ENCODE measurements at regions not wholly inside any gene's neighbourhood (a gene's known extent, or its start where the extent isn't known, plus 50 kb on each side); places are given as distances from the start of the nearest gene placed in this dataset.

GRCh38 chr4:4641254-4641653 lies 99.4 kb upstream of the STX18 start:
- ATAC-seq (ENCODE audit: low read depth in 2 of 2) (no peak), DNase-seq (no peak)
- peaks cover 0 to 6% (median under 1%) of the 10 kb centered on the region in 7 donors for H3K9me3 Mint-ChIP-seq
- no peak overlapping the region for H3K4me3 Mint-ChIP-seq
- peaks cover 0 to 4% (median 4%) of the 10 kb centered on the region in 3 donors for H3K4me1 Mint-ChIP-seq
- no peaks in the 10 kb centered on the region for H3K27me3 Mint-ChIP-seq
- peaks cover 0 to 12% of the 10 kb centered on the region in 2 donors for H3K36me3 Mint-ChIP-seq
- no peak overlapping the region for H3K27ac Mint-ChIP-seq

GRCh38 chr4:4640692-4641091 lies 98.8 kb upstream of the STX18 start:
- H3K9me3 Mint-ChIP-seq: peaks cover 0 to 6% (median 1%) of the 10 kb centered on the region in 7 donors
- no peak for ATAC-seq (ENCODE audit: low read depth in 2 of 2)
- DNase-seq: no peak
- H3K27me3 Mint-ChIP-seq: no peaks in the 10 kb centered on the region
- H3K36me3 Mint-ChIP-seq: peaks cover 0 to 17% of the 10 kb centered on the region in 2 donors
- H3K27ac Mint-ChIP-seq: no peak overlapping the region
- peaks cover 0 to 4% (median 4%) of the 10 kb centered on the region in 3 donors for H3K4me1 Mint-ChIP-seq
- H3K4me3 Mint-ChIP-seq: no peak overlapping the region

- H3K4me3 Mint-ChIP-seq: no peak overlapping the region
- ATAC-seq (ENCODE audit: low read depth in 2 of 2): no peak
- H3K36me3 Mint-ChIP-seq: peaks cover 0 to 17% of the 10 kb centered on the region in 2 donors
- H3K9me3 Mint-ChIP-seq: peaks cover 0 to 6% (median 1%) of the 10 kb centered on the region in 7 donors
- no peak overlapping the region for H3K27ac Mint-ChIP-seq
- H3K27me3 Mint-ChIP-seq: no peaks in the 10 kb centered on the region
- H3K4me1 Mint-ChIP-seq: peaks cover 0 to 4% (median 4%) of the 10 kb centered on the region in 3 donors
- no peak for DNase-seq
Measured at GRCh38 chr4:4639370-4639769, 97.5 kb upstream of the STX18 start.

GRCh38 chr4:4637710-4638109 lies 95.9 kb upstream of the STX18 start:
- Mint-ChIP-seq H3K27ac (no peak overlapping the region), H3K9me3 (peaks cover 0 to 6% (median 1%) of the 10 kb centered on the region in 7 donors), H3K4me1 (peaks cover 0 to 4% (median 4%) of the 10 kb centered on the region in 3 donors), H3K27me3 (no peaks in the 10 kb centered on the region), H3K4me3 (no peak overlapping the region), H3K36me3 (peaks cover 6 to 24% of the 10 kb centered on the region in 2 donors)
- no peak for ATAC-seq (ENCODE audit: low read depth in 2 of 2)
- no peak for DNase-seq

GRCh38 chr4:4633431-4633830 lies 91.6 kb upstream of the STX18 start:
- peaks cover 0 to 2% (median 0%) of the 10 kb centered on the region in 7 donors for H3K9me3 Mint-ChIP-seq
- H3K27me3 Mint-ChIP-seq: no peaks in the 10 kb centered on the region
- no peak overlapping the region for H3K27ac Mint-ChIP-seq
- DNase-seq: no peak
- H3K36me3 Mint-ChIP-seq: peaks cover 6 to 21% of the 10 kb centered on the region in 2 donors
- H3K4me1 Mint-ChIP-seq: no peaks in the 10 kb centered on the region
- no peak overlapping the region for H3K4me3 Mint-ChIP-seq
- no peak for ATAC-seq (ENCODE audit: low read depth in 2 of 2)

GRCh38 chr4:4631150-4631549 lies 89.3 kb upstream of the STX18 start:
- Mint-ChIP-seq H3K4me1 (no peaks in the 10 kb centered on the region), H3K4me3 (no peak overlapping the region), H3K27me3 (no peaks in the 10 kb centered on the region), H3K36me3 (peaks cover 6 to 19% of the 10 kb centered on the region in 2 donors), H3K27ac (no peak overlapping the region), H3K9me3 (peaks cover 0 to 2% (median 0%) of the 10 kb centered on the region in 7 donors)
- ATAC-seq (ENCODE audit: low read depth in 2 of 2) (no peak), DNase-seq (no peak)

- DNase-seq: no peak
- Mint-ChIP-seq H3K27me3 (no peaks in the 10 kb centered on the region), H3K4me3 (no peak overlapping the region), H3K9me3 (peaks cover 0 to 2% (median 0%) of the 10 kb centered on the region in 7 donors), H3K4me1 (no peaks in the 10 kb centered on the region), H3K27ac (no peak overlapping the region), H3K36me3 (peaks cover under 1 to 9% of the 10 kb centered on the region in 2 donors)
- no peak for ATAC-seq (ENCODE audit: low read depth in 2 of 2)
Measured at GRCh38 chr4:4627906-4628305, 86.1 kb upstream of the STX18 start.

GRCh38 chr4:4627111-4627510 lies 85.3 kb upstream of the STX18 start:
- no peaks in the 10 kb centered on the region for H3K27me3 Mint-ChIP-seq
- H3K9me3 Mint-ChIP-seq: peaks cover 0 to 2% (median 0%) of the 10 kb centered on the region in 7 donors
- H3K4me1 Mint-ChIP-seq: no peaks in the 10 kb centered on the region
- ATAC-seq (ENCODE audit: low read depth in 2 of 2) (no peak), DNase-seq (no peak)
- H3K4me3 Mint-ChIP-seq: no peak overlapping the region
- H3K27ac Mint-ChIP-seq: no peak overlapping the region
- H3K36me3 Mint-ChIP-seq: peaks cover 0 to 8% of the 10 kb centered on the region in 2 donors

GRCh38 chr4:4625488-4625887 lies 83.6 kb upstream of the STX18 start:
- H3K27me3 Mint-ChIP-seq: no peaks in the 10 kb centered on the region
- H3K9me3 Mint-ChIP-seq: peaks cover 0 to 6% (median 0%) of the 10 kb centered on the region in 7 donors
- ATAC-seq (ENCODE audit: low read depth in 2 of 2) (no peak), DNase-seq (no peak)
- H3K27ac Mint-ChIP-seq: no peak overlapping the region
- H3K4me1 Mint-ChIP-seq: no peaks in the 10 kb centered on the region
- H3K36me3 Mint-ChIP-seq: peaks cover 0 to 8% of the 10 kb centered on the region in 2 donors
- H3K4me3 Mint-ChIP-seq: no peak overlapping the region

- H3K9me3 Mint-ChIP-seq: peaks cover 0 to 6% (median 0%) of the 10 kb centered on the region in 7 donors
- no peaks in the 10 kb centered on the region for H3K4me1 Mint-ChIP-seq
- H3K4me3 Mint-ChIP-seq: no peak overlapping the region
- ATAC-seq (ENCODE audit: low read depth in 2 of 2): no peak
- peaks cover 0 to 8% of the 10 kb centered on the region in 2 donors for H3K36me3 Mint-ChIP-seq
- no peaks in the 10 kb centered on the region for H3K27me3 Mint-ChIP-seq
- no peak for DNase-seq
- H3K27ac Mint-ChIP-seq: no peak overlapping the region
Measured at GRCh38 chr4:4624276-4624897, 82.5 kb upstream of the STX18 start.

GRCh38 chr4:4619821-4620220 lies 78.0 kb upstream of the STX18 start:
- H3K36me3 Mint-ChIP-seq: peaks cover 0 to 13% of the 10 kb centered on the region in 2 donors
- no peaks in the 10 kb centered on the region for H3K4me1 Mint-ChIP-seq
- H3K27me3 Mint-ChIP-seq: no peaks in the 10 kb centered on the region

GRCh38 chr4:4618847-4619246 lies 77.0 kb upstream of the STX18 start:
- Mint-ChIP-seq H3K9me3 (peaks cover 0 to 6% (median 3%) of the 10 kb centered on the region in 7 donors), H3K36me3 (peaks cover 5 to 13% of the 10 kb centered on the region in 2 donors), H3K4me3 (no peak overlapping the region), H3K27ac (no peak overlapping the region), H3K4me1 (no peaks in the 10 kb centered on the region), H3K27me3 (no peaks in the 10 kb centered on the region)
- ATAC-seq (ENCODE audit: low read depth in 2 of 2): no peak
- DNase-seq: no peak

More at GRCh38 chr4:4619821-4620220, 78.0 kb upstream of the STX18 start:
- no peak for DNase-seq
- ATAC-seq (ENCODE audit: low read depth in 2 of 2): no peak
- Mint-ChIP-seq H3K4me3 (no peak overlapping the region), H3K27ac (no peak overlapping the region), H3K9me3 (peaks cover 0 to 6% (median 3%) of the 10 kb centered on the region in 7 donors)

- Mint-ChIP-seq H3K4me1 (no peaks in the 10 kb centered on the region), H3K27ac (no peak overlapping the region), H3K36me3 (peaks cover 9 to 13% of the 10 kb centered on the region in 2 donors), H3K27me3 (no peaks in the 10 kb centered on the region), H3K9me3 (peaks cover 0 to 5% (median 0%) of the 10 kb centered on the region in 7 donors), H3K4me3 (no peak overlapping the region)
- ATAC-seq (ENCODE audit: low read depth in 2 of 2): no peak
- DNase-seq: no peak
Measured at GRCh38 chr4:4614925-4615678, 73.3 kb upstream of the STX18 start.
